Glomerular visceral epithelial cell (primary cell): ENCODE measurements at regions not wholly inside any gene's neighbourhood (a gene's known extent, or its start where the extent isn't known, plus 50 kb on each side); places are given as distances from the start of the nearest gene placed in this dataset.
A peak's percentile ranks its signal among the peaks of the same experiment; 100 is the strongest.
"Not testable (repeated sequence)": the region's sequence is repeated elsewhere in the genome, so short reads cannot be mapped to it uniquely, and the experiment has no call there.

Source experiments
- DNase-seq: peaks from one replicate; pipeline ENCODE4 v3.0.0-alpha.2; 2016; ENCODE audit errors: extremely low spot score

DNA sequence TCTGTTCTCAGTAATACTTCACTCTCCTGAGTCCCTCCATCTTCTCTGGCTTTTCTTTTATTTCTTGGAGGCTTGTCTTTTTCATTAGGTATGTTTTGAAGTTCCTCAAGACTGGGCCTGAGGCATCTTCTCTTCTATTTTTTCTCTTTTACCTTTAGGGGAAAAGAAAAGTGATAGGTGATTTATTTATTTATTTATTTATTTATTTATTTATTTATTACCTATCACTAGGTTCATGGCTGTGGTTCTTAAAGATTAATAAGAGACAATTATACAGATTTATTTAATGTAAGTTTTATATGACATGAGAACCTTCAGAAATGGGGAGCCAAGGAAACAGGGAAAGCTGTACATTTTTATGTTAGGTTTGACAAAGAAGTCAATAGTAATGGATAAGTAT, 330.3 kb upstream of the RBMS3 start:
- no peak for DNase-seq

DNA sequence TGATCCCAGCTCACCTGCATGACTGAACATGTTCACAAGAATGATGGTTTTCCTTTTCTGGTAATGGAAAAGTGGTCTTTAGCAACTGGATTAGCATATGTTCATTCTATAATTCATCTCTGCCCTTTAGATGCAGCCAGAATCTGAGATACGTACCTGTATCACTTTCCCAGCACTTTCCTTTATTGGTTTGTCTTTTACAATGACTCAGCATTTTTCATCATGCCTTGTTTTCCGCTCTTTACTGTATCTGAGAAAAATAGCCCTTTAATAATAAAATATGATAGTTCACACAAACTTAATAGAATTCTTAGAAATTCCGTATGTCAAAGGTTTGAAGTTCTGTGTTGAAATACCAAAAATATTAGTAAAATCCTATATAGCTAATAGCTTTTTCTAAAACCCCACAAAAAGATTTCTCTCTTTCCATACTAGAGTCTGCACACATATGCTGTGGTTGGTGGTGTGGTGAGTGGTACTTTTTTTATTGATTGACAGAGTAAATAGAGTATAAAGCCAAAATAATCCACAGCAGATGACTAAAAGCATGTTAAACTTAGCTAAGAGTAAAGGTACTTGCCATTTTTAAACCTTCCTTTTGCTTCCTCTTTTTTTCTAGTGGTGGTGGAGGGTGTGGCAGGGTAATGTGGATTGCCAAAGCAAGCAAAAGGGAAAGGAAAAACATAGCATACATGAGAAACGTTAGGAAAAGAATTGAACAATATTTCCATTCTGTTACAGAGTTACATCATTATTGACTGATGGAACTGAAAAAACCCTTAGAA, 328.9 kb upstream of the RBMS3 start:
- DNase-seq, result no peak

DNA sequence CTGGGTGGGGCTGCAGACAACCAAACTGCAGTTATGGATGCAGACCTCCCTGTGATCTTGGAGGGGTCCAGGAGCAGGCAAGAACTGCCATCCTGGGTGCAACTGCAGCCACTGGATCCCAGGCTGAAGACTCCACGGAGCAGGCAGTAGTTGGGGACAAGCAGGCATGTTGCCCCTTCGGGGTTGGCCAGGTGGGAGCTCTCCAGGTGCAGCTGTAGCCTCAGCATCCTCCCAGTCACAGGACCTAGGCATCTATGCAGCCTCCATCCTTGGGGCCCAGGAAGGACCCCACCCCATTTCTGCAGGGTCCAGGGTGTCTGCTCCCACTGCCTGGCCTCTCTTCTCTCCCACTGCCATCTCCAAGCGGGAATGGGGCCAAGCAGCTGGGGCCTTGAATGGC, 322.2 kb upstream of the RBMS3 start:
- DNase-seq, result no peak

DNA sequence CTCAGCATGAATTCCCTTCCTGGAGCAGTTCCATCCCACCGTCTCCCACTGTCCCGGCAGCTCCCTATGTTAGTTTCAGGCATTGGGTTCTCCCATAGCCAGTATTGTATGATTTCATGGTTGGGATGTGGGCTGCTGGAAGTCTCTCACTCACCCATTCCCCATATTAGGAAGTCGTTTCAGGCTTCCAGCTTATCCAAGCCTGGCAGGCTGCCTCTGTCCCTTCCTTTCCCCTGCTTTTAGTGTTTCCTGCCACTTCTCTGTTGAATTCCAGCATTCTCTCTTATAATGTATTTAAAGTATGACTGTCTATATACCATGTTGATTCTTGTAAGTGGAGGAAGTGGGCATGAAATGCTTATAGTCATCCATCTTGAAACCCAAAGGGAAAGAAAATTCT, 309.7 kb upstream of the RBMS3 start:
- DNase-seq, result no peak

DNA sequence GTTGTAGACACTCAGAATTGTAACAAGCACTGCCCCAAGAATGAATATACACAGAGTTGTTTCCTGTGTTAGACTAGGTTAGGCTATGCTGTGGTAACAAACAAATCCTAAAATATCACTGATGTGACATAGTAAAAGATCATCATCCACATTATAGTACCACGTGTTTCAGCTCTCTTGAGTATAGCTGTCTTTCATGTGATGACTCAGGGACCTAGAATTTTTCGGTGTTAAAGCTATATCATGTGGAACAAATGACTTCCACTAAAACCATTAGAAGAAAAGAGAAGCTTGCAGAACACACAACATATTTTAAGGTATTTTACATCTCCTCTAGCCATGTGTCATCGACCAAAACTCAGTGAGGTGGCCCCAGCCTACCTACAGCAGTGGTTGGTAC, 307.9 kb upstream of the RBMS3 start:
- peak; percentile 73 for DNase-seq

DNA sequence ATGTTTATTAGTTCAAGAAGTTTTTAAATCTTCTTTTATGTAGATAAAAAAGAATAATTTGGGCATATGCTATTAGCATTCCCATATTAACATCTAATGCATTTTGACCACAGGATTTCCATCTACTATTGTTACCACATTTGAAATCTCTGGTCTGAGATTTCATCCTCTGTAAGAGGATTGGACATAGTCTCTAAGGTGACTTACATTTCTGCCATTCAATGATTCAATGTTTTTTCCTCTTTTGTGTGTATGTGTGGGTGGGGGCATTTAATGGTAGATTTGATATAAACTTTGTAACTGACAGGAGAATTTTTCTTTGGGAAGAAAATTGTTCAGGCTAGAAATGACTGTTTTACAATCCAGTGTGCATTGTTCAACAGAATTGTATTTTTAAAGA, 307.3 kb upstream of the RBMS3 start:
- DNase-seq, result peak; percentile 56

DNA sequence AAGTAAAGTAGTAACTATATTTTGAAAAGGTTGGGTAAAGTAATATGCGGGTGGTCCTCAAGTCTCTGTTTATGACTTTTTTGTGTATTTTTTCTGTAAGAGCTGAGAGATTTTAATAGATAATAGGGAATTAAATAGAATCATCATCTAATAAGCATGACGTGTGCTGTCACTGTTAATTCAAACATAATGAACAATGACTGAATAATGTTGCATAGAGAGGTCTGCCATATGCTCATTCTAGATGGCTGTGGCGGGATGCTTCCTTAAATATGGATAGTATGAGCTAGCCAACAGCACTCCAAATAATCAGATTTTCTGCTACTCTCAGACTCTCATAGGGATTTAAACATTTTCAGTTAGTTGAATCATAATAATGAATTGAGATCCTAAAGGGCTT, 302.8 kb upstream of the RBMS3 start:
- no peak for DNase-seq

DNA sequence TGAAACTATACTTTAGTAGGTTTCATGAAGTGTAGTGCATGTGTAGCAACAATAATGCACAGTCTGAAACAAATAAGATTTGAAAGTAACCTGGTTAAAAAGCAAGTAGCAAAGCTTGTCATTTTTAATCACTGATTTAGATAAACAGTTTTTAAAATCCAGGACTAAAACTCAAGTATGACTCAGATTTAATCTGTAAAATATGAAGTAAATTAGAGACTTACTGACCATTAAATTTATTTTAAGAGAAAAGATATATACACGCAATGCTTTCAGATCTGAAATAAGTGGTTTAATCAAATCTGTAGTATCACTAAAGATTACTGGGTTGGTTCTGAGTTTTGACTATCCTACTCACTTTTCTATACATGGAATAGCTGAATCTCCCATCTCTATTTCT, 300.7 kb upstream of the RBMS3 start:
- no peak for DNase-seq

DNA sequence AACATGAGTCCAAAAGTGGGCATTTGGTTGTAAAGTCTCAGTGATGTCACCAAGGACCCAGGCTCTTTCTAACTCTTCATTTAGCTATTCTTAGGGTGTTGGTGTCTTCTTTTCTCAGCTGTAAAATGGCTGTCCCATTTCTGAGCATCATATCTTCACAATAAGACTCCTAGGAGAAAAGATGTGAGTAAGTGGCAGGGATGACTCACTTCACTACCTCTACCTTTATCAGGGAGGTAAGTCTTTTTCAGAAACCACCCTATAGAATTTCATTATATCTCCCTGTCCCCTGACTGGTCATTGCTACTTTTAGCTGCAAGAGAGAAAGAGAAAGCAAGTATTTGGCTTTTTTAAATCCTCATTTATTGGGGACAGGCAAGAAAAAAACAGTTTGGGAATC, 300.2 kb upstream of the RBMS3 start:
- DNase-seq, result no peak

DNA sequence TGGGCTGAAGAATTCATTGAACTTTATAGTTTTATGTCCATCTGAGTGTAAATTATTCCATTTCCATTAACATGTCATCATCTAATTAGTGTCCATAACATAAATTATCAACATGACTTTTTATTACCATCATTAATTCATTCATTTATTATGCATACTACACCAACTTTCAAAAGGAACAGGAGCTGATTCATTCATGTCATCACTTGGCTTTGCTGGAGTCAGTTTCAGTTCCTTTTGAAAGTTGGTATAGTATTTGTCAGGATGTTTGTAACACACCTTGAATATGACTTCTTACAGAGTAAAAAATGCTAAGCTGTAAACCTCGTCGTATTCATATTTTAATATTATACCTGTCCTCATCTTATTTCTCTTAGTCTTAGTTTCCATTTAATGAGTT, 298.0 kb upstream of the RBMS3 start:
- DNase-seq, result no peak

DNA sequence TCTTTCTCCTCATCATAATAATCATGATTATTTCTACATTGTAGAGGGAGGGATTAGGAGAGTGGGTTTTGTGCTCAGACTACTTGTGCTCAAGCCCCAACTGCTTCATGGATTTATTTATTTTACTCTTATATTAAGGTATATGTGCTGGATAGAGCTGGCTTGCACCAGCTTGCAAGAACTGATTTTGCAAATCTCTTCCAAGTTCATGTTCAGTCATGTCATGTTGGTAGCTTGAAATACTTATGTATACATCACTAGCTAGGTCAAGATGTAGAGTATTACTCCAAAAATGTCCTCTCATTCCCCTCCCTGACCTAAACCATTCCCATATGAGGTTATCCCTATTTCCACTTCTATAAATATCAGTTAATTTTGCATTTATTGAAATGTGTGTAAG, 293.9 kb upstream of the RBMS3 start:
- no peak for DNase-seq

DNA sequence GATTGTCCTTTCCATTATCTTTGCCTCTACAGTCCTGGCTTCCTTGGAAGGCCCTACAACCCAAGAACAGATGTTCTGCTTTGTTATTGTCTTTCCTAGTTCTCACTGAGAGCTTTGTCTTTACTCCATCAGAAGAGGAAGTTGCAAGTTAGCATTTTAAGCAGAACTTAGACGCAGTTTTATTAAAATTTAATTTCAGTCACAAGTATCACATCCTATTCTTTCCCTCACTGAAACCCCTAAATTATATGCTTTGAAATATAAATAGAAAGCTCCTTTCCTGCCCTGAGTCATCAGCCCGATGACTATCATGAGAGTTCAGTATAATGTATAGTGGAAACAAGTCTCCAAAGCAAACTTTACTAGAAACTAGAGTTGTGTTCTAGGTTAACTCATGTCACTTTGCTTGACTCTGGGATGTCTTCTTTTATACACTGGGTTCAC, 291.2 kb upstream of the RBMS3 start:
- DNase-seq, result no peak

DNA sequence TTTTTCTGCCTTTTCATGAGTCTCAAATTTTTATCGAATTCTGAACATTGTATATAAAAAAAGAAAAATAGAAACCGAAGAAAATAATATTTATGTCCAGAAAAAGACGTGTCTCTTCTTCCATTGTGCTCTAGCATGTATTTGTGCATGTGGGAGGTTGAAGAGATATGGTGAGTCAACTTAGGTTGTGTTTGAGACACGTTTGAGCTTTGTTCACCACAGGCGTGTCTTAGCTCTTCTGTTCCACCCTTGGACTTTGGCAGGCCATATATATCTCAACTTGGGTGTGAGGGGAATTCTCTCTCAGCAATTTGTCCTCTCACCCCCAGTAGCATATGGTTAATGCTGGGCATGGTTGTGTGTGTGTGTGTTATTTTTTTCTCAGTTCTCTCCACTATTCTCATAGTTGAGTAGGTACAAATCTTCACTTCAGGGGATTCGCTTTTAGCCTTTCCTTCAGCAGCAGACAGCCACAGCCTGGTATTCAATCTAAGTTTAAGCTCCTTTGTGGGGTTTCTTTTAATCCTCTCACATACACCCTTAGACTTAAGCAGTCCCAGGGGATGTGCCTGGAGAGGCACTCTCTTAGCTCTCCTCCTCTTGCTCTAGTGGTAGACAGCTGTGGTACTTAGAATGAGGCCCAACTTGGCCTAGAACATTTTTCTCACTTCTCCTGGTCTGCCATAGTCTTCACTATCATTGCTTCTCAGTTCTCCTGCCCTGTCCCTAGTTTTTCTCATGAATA, 286.5 kb upstream of the RBMS3 start:
- no peak for DNase-seq

DNA sequence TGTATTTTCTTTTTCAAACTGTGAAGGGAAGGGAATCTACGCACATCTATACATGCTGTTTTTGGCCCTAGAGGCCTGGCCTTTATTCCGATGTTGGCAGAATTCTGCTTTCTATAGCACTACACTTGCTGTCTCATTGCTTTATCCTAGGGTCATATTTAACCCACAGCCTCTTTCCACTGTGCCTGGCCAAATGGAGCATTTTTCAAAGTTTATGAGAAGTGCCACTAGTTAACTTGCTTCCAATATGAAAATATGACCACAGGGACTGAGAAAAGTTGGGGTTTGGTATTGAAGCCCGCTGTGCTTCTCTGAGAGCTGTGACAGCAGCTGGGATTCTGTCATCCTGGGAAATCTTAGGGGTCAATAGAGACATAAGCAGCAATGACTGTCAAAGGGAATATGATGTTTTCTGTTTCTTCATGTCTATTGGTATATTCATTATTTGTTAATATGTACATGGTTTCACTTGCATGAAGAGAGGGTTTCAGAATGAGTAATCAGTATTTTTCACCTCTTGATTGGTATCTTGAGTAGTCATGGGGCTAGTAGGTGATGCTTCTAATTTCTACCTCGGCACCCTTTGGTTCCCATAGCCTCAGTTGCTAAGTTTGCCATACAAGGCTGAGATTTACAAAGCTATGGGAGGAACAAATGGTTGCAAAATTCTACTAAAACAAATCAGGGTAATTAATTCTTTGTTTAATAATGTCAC, 275.8 kb upstream of the RBMS3 start:
- no peak for DNase-seq

DNA sequence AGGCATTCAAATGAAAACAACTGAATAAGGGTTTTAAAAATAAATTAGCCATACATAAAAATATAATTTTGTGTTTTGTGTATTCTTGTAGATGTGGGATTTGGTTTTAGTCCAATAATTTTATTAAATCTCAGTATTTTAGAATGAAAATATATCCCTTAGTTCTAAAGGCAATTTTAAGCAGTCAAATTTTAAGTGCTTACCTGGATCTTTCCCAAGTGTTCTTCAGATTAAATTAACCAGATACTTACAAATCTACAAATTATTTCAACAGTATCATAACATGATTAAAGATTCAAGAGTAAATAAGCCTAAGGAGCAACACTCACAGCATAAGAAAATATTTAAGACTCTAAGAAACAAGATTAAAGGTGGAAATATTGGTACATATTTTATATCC, 275.0 kb upstream of the RBMS3 start:
- DNase-seq, result no peak

DNA sequence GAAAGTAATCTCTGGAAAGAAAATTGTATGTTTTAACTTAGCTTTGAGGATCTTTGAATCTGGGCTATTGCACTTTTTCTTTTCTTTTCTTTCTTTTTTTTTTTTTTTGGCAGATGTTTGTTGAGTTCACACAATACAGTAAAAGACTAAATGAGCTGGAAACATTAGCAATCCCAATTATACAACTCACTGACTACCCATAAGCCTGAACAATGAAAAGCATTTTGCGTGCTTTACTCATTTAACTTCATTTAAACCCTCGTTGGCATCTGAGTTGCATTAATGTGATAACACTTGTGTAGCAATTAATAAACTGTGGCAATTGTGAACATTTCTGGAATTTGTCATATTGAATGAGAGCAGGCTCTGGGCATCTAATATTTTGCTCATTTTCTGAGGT, 269.4 kb upstream of the RBMS3 start:
- DNase-seq, result no peak

DNA sequence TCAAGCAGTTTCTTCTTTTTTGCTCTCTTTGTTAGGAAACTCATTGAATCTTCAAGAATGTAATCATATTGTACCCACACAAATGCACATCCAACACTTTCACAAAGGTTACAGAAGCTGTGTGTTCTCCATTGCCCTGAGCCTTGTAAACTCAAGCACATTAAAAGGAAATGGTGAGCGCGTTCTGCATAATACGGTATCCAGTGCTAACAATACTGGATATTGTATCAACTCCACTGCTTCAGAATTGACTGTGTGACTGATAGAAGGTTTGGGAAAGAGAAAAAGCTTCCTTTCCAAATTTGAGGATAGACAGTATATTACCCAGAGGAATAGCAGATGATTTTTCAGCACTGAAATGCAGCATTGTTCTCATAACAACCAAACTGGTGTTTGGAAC, 268.9 kb upstream of the RBMS3 start:
- no peak for DNase-seq

DNA sequence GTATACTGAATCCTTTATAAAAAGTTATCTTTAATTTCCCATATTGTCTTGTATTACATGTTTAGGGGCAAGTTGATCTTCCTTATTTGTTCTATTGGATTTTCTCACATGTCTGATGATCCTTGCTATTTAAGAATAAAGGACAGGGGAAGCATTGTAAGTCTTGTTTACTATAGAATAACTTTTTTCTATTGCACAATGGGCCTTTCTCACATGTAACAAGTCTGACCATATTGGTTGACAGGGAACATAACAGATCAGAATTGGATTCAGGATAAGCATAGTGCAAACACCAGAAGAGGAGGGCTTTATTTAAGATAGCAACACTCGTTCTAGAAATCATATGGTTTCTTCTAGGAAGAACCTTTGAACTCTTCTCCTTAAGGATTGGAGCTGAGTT, 257.9 kb upstream of the RBMS3 start:
- DNase-seq, result no peak

DNA sequence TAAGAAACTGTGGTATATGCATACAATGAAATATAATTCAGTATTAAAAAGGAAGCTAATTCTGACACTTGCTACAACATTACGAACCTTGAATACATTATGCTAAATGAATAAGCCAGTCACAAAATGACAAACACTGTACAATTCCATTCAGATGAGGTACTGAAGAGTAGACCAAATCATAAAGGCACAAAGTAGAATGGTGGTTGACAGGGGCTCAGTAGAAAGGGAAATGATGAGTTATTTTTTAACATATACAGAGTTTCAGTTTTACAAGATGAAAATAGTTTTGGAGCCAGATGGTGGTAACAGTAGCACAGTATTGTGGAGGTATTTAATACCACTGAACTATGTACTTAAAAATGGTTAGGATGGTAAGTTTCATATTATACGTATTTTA, 254.6 kb upstream of the RBMS3 start:
- DNase-seq, result no peak

DNA sequence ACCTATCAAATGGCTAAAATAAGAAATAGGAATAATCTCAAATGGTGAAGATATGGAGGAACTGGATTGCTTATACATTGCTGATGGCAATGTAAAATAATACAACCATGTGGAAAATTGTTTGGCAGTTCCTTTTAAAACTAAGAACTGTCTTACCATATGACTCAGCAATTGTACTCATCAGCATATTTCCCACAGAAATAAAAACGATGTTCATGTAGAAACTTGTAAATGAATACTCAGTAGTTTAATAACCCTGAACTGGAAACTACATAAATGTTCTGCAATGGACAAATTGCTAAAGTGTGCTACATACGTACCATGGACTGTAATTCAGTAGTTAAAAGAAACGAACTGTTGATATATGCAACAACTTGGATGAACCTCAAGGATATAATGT, 253.9 kb upstream of the RBMS3 start:
- DNase-seq, result no peak

DNA sequence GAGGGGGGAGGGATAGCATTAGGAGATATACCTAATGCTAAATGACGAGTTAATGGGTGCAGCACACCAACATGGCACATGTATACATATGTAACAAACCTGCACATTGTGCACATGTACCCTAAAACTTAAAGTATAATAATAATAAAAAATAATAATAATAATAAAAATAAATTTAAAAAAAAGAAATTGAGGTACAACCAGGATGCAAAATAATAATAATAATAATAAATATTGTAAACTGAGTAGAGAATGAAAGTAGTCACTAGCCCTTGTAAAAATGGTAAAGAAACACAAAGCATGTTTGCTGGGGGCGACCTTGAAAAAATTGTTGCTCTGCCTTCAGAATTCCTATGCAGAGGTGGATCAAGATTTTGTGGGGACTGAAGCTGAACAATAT, 249.7 kb upstream of the RBMS3 start:
- not testable (repeated sequence) for DNase-seq

DNA sequence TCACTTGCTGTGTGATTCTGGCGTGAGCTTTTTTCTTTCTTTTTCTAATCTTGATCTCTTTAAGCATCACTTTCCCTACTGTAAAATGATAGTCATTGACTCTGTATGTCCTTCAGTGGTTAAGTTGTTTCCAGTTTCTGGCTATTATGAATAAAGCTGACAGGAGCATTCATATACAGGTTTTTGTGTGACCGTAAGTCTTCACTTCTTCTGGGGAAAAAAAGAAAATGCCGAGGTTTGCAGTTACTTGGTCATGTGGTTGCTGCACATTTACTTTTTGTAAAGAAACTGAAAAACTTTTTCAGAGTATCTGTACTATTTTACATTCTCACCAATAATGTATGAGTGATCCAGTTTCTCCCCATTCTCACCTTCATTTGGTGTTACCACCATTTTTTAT, 247.4 kb upstream of the RBMS3 start:
- no peak for DNase-seq

DNA sequence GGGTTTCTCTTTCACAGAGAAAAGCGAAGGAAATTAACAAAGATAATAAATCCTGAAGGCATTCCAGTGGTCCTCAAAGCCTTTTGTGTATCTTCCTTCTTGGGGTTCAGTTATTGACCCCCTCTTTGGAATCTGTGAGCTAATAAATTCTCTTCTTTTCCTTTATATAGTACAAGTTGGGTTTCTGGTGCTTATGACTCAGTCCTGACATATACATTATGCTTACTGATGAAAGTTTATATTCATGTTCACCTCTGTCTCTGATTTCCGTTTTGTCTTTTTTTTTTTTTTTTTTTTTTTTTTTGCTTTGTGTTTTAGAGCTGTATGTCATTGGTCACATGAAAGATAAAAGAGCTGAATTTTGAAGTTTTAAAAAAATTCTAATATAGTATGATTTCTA, 230.7 kb upstream of the RBMS3 start:
- no peak for DNase-seq
